HCT116 (cell line): ENCODE measurements at regions not wholly inside any gene's neighbourhood (a gene's known extent, or its start where the extent isn't known, plus 50 kb on each side); places are given as distances from the start of the nearest gene placed in this dataset.

Experiments used
- ATF3 ChIP-seq: IDR thresholded peaks from 2 replicates; pipeline ENCODE4 v1.6.1; 2012
- CTCF ChIP-seq, 3 experiments: fragments of 200-600 bp in 1 of 3; sonication (generic) in 1 of 3; IDR thresholded peaks in 2 of 3; conservative IDR thresholded peaks in 1 of 3; 2 replicates each; pipeline ENCODE4 v1.5.1; 2012 to 2017; ENCODE audit warnings: low read depth in 2 of 3, low read length in 2 of 3, antibody characterized with exemption in 1 of 3, borderline replicate concordance in 1 of 3, control low read depth in 1 of 3, mild to moderate bottlenecking in 1 of 3, mixed read lengths in 1 of 3, mixed run types in 1 of 3, moderate library complexity in 1 of 3; ENCODE audit not compliant: insufficient read depth in 1 of 3
- JUND ChIP-seq: IDR thresholded peaks from 2 replicates; pipeline ENCODE4 v1.6.1; 2012
- YY1 ChIP-seq: IDR thresholded peaks from 2 replicates; pipeline ENCODE4 v1.6.1; 2011; ENCODE audit warnings: low read length, low read depth, moderate library complexity, mild to moderate bottlenecking; ENCODE audit not compliant: insufficient replicate concordance; ENCODE audit errors: extremely low read depth

- TF ChIP-seq ATF3 (no peak), CTCF (IDR thresholded peaks at IDR 0.05 in 2 of 3, conservative IDR thresholded peaks at IDR 0.05 in 1 of 3; ENCODE audit: borderline replicate concordance in 1 of 3, insufficient read depth in 1 of 3, low read depth in 2 of 3, low read length in 2 of 3) (no peak), JUND (no peak), YY1 (no peak)
Observed at GRCh38 chr4:18914182-18914581, 892.6 kb upstream of the LCORL start.
